Right atrium auricular region (tissue), 2 donors: ENCODE measurements at regions not wholly inside any gene's neighbourhood (a gene's known extent, or its start where the extent isn't known, plus 50 kb on each side); places are given as distances from the start of the nearest gene placed in this dataset.
"Not testable (repeated sequence)": the region's sequence is repeated elsewhere in the genome, so short reads cannot be mapped to it uniquely, and the experiment has no call there.

Experiments
- DNase-seq: peaks from one replicate; pipeline ENCODE4 v3.0.0-alpha.2; 2019; ENCODE audit warnings: low spot score
- H3K27ac ChIP-seq, 2 donors: fragments of 200-600 bp; sonication (generic); 1 replicate in 1 of 2; 2 replicates in 1 of 2; pipeline ENCODE4 v1.5.1; 2016 to 2019
- H3K27me3 ChIP-seq, 2 donors: fragments of 200-600 bp; sonication (generic); one replicate each; pipeline versions ENCODE4 v1.5.1 to v1.6.0; 2017 to 2019
- H3K36me3 ChIP-seq: fragments of 200-600 bp; sonication (generic); one replicate; pipeline ENCODE4 v1.5.1; 2016
- H3K4me1 ChIP-seq, 2 donors: fragments of 200-600 bp; sonication (generic); one replicate each; pipeline versions ENCODE4 v1.5.1 to v1.6.0; 2017 to 2019
- H3K4me3 ChIP-seq, 2 donors: fragments of 200-600 bp; sonication (generic); 1 replicate in 1 of 2; 2 replicates in 1 of 2; pipeline ENCODE4 v1.5.1; 2017 to 2019; ENCODE audit warnings: mild to moderate bottlenecking in 1 of 2, moderate library complexity in 1 of 2
- H3K9me3 ChIP-seq, 2 donors: fragments of 200-600 bp; sonication (generic); one replicate each; pipeline ENCODE4 v1.5.1; 2019
- CTCF ChIP-seq, 2 donors: fragments of 200-600 bp; sonication (generic); IDR thresholded peaks; one replicate each; pipeline ENCODE4 v1.5.1; 2019; ENCODE audit warnings: antibody characterized with exemption in 2 of 2

- Histone ChIP-seq H3K27ac (no peak overlapping the region), H3K27me3 (no peaks in the 10 kb centered on the region), H3K36me3 (no peaks in the 10 kb centered on the region), H3K9me3 (no peaks in the 10 kb centered on the region), H3K4me1 (no peaks in the 10 kb centered on the region), H3K4me3 (no peak overlapping the region)
- TF ChIP-seq CTCF (IDR thresholded peaks at IDR 0.05): no peak
- no peak for DNase-seq
Observed at GRCh38 chr1:60655679-60656355, 426.5 kb upstream of the NFIA start.

GRCh38 chr1:60640033-60640551, 442.3 kb upstream of the NFIA start:
- H3K27ac ChIP-seq, H3K36me3 ChIP-seq, H3K4me3 ChIP-seq, DNase-seq, H3K9me3 ChIP-seq, H3K27me3 ChIP-seq, H3K4me1 ChIP-seq: not testable (repeated sequence)

- H3K9me3 ChIP-seq: no peaks in the 10 kb centered on the region
- H3K4me3 ChIP-seq: no peak overlapping the region
- TF ChIP-seq CTCF (IDR thresholded peaks at IDR 0.05): no peak
- no peaks in the 10 kb centered on the region for H3K36me3 ChIP-seq
- no peak overlapping the region for H3K27ac ChIP-seq
- no peaks in the 10 kb centered on the region for H3K27me3 ChIP-seq
- H3K4me1 ChIP-seq: no peaks in the 10 kb centered on the region
- DNase-seq: no peak
Observed at GRCh38 chr1:60639287-60639686, 443.1 kb upstream of the NFIA start.

- no peak for TF ChIP-seq CTCF (IDR thresholded peaks at IDR 0.05)
- H3K9me3 ChIP-seq: no peaks in the 10 kb centered on the region
- no peaks in the 10 kb centered on the region for H3K36me3 ChIP-seq
- H3K4me3 ChIP-seq: no peak overlapping the region
- no peaks in the 10 kb centered on the region for H3K27me3 ChIP-seq
- DNase-seq: no peak
- no peaks in the 10 kb centered on the region for H3K4me1 ChIP-seq
- H3K27ac ChIP-seq: no peak overlapping the region
Observed at GRCh38 chr1:60637651-60638050, 444.7 kb upstream of the NFIA start.

GRCh38 chr1:60636946-60637345, 445.4 kb upstream of the NFIA start:
- DNase-seq: no peak
- no peaks in the 10 kb centered on the region for H3K4me1 ChIP-seq
- no peak overlapping the region for H3K4me3 ChIP-seq
- no peak for TF ChIP-seq CTCF (IDR thresholded peaks at IDR 0.05)
- no peak overlapping the region for H3K27ac ChIP-seq
- H3K27me3 ChIP-seq: no peaks in the 10 kb centered on the region
- no peaks in the 10 kb centered on the region for H3K9me3 ChIP-seq
- H3K36me3 ChIP-seq: no peaks in the 10 kb centered on the region

GRCh38 chr1:60634106-60634505, 448.3 kb upstream of the NFIA start:
- no peak overlapping the region for H3K27ac ChIP-seq
- H3K27me3 ChIP-seq: no peaks in the 10 kb centered on the region
- no peak for DNase-seq
- no peaks in the 10 kb centered on the region for H3K4me1 ChIP-seq
- H3K4me3 ChIP-seq: no peak overlapping the region
- H3K9me3 ChIP-seq: no peaks in the 10 kb centered on the region
- TF ChIP-seq CTCF (IDR thresholded peaks at IDR 0.05): no peak
- no peaks in the 10 kb centered on the region for H3K36me3 ChIP-seq
